GM21576 (cell line): ENCODE measurements at regions not wholly inside any gene's neighbourhood (a gene's known extent, or its start where the extent isn't known, plus 50 kb on each side); places are given as distances from the start of the nearest gene placed in this dataset.
"Not testable (repeated sequence)": the region's sequence is repeated elsewhere in the genome, so short reads cannot be mapped to it uniquely, and the experiment has no call there.

Source experiments
- ATAC-seq: cut with Tn5 transposase; IDR thresholded peaks from one replicate; pipeline ENCODE4 v1.9.1; 2021; ENCODE audit warnings: mild to moderate bottlenecking, moderate library complexity; ENCODE audit not compliant: unreplicated experiment

DNA sequence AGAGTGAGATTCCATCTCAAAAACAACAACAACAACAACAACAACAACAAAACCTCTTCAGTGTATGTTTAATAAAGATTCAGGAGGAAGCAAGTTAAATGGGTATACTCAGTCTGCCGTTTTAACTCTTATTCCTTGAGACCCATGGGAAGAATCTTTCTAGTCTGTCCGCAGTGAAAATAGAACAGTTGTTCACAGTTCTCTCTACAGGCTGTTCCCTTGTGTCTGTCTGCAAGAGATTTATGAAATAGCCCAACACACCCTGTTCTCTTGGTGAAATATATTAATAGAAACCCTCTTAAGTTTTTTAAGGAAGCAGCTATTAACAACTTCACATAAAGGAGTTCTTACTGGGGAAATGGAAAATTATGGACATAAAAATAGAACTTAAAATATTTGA is 682.2 kb upstream of the RAG2 start:
- no peak for ATAC-seq

DNA sequence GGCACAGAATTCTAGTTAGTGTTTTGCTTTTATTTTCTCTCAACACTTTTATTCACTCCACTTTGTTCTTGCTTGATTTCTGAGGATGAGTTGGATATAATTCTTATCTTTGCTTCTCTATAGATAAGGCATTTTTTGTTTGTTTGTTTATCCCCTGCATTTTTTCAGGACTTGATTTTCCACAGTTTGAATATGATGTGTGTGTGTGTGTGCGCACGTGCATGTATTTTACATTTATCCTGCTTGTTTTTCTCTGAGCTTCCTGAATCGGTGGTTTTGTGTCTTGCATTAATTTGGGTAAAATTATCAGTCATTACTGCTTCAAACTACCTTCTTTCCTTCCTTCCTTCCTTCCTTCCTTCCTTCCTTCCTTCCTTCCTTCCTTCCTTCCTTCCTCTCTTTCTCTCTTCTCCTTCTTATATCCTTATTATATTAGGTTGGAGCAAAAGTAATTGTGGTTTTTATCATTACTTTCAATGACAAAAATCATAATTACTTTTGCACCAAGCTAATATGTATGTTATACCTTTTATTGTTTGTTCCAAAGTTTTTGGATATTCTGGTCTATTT is 679.9 kb upstream of the RAG2 start:
- ATAC-seq = no peak

DNA sequence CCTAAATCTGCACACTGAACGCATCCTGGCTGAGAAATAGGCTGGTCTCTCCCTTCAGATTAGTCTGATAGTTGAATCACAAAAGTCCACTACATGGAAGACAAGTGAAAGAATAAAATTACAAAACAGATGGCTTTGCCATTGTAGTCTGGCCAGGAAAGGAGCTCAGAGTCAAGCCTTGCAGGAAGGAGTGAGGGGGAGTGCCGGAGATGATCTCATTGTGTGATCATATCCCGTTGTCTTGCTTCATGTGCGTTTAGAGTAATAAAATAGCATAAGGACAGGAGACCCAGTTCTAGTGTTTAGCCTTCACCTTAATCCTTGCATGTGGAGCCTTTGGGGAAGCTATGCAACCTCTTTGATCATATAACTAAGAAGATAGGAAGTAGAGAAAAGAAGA is 666.7 kb upstream of the RAG2 start:
- ATAC-seq = no peak

DNA sequence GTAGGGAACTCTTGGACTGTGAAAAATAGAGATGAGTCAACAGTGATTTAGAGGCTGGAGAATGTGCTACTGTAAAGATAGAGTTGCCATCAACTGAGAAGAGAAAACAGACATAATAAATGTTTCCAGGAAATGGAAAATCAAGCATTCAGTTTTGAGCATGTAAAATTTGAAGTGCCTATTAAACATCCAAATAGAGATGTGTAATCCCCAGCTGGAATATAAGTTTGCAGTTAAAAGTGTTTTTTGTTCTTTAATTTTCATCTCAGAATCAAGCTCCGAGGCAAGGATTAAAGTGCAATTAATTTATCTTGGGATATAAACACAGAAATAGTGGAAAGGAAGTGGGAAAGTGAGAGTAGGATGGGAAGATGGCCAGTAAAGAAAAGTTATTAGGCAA is 666.0 kb upstream of the RAG2 start:
- ATAC-seq = no peak

DNA sequence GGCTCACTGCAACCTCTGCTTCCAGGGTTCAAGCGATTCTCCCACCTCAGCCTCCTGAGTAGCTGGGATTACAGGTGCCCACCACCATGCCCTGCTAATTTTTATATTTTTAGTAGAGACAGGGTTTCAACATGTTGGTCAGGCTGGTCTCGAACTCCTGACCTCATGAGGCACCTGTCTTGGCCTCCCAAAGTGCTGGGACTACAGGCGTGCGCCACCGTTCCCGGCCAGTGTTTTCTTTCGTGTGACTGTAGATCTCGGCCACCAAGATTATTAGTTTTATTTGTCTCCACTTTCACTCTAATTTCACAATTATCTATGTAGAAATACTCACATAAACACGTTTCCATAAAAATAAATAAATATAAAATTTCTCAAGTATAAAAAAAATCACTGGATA is 665.4 kb upstream of the RAG2 start:
- not testable (repeated sequence) for ATAC-seq

GRCh38 chr11:37259734-37260133 is 661.7 kb upstream of the RAG2 start:
- ATAC-seq = no peak

DNA sequence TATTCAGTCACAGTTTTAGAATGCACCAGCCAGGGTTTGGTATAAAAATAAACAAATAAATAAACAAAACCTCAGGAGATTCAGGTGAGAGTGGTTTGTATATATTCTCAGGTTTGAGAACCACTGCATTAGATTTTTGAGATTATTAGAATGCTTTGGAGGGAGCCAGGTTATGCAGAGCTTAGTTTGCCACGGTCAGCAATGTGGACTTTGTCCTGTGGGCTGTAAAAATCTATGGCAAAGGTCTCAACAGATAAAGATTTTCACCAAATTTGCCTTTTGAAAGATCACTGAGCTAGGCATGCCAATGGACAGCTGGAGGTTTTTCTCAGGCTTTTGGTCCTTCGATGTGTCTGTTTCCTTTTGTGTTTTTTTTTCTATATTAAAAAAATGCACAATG is 650.1 kb upstream of the RAG2 start:
- ATAC-seq = no peak

- ATAC-seq = not testable (repeated sequence)
Measured at GRCh38 chr11:37246092-37246491, 648.1 kb upstream of the RAG2 start.

GRCh38 chr11:37230865-37231264 is 632.8 kb upstream of the RAG2 start:
- ATAC-seq = no peak

- ATAC-seq = no peak
Measured at GRCh38 chr11:37223962-37224361, 625.9 kb upstream of the RAG2 start.

DNA sequence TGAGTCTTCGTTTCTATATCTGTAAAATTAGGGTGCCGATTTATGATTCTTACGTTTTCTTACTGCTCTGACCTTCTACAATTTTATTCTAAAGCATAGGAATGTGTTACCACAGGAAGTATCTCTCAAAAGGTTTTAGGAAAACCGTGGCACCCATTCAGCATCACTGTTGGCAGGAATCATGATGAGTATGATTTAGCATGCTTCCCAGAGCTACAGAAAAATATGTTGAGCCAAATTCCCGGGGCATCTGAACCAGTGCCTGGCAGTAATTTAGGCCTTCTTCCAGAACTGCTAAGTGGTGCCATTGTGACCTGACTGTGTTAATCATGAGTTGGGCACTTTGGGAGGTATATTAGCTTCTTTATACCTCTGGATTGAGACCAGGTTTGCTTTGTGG is 605.0 kb upstream of the RAG2 start:
- ATAC-seq = no peak

DNA sequence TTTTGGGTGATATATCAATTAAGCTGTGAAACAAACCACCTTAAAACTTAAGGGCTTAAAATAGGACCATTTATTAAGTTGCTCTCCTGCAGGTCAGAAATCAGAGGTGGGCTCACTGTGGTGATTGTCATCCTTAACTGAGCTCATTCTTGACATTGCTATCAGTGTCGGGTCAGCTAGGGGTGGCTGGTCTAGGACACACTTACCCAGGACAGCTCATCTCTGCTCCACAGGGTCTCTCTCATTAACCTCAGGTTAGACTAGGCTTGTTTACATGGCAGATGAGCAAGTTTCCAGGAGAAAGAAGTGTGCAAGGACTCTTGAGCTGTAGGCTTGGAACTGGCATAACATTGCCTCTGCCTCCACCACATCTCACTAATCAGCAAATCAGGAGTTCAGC is 601.0 kb upstream of the RAG2 start:
- ATAC-seq = no peak

DNA sequence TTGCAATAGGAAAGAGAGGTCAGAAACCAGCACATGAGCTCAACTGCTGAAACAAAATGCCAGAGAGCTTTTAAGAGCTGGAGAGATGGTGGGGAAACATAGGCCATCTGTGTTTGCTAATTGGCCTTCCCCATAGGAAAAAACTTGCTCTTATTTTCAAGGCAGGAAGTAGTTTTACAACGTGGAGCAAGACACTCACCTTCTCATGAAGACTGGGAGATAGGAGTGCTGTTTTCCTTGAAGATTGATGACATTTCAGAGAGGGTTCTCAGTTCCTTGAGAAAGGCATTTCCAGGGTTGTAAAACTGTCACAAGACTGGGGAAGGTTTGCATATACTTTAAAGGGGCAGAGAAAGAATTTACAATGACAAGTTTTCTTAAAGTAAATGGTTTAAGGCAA is 586.3 kb upstream of the RAG2 start:
- ATAC-seq = no peak

DNA sequence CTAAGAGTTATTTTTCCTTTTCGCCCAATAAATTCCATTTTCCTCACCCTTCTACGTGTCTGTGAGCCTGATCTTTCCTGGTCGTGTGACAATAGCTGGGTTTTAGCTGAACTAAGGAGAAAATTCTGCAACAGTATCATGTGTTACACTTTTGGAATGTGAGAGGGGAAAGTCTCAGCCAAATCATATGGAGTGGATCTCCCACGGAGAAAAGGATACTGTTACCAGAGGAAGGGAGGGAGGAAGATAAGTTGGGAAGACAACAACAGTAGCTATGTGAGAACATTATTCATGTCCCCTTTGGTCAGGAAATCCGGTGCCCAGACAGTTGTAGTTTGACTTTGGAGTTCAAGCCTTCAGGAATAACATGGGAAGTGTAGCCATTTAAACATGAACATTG is 584.0 kb upstream of the RAG2 start:
- no peak for ATAC-seq

- no peak for ATAC-seq
Measured at GRCh38 chr11:37177721-37178120, 579.7 kb upstream of the RAG2 start.

GRCh38 chr11:37171451-37171850 is 573.4 kb upstream of the RAG2 start:
- ATAC-seq = no peak

- ATAC-seq = no peak
Measured at GRCh38 chr11:37170311-37170710, 572.3 kb upstream of the RAG2 start.

GRCh38 chr11:37145434-37145833 is 547.4 kb upstream of the RAG2 start:
- not testable (repeated sequence) for ATAC-seq

DNA sequence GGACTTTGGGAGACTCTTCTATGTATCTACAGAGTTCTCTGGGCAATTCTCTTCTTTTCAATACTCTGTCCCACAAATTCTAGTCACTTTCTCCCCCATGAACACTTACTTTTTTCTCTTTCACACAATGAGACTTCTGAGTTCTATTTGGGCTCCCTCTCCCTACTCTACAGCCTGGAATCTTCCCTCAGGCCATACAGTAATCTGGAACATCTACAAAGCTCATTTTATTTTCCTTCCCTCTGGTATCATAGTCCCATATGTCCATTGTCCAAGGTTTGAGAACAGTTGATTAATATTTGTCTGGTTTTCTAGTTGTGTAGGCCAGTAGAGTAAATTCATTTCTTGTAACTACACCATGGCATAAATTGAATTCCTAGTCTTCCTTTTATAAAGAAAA is 544.6 kb upstream of the RAG2 start:
- ATAC-seq = no peak

- no peak for ATAC-seq
Measured at GRCh38 chr11:37141707-37142106, 543.7 kb upstream of the RAG2 start.

DNA sequence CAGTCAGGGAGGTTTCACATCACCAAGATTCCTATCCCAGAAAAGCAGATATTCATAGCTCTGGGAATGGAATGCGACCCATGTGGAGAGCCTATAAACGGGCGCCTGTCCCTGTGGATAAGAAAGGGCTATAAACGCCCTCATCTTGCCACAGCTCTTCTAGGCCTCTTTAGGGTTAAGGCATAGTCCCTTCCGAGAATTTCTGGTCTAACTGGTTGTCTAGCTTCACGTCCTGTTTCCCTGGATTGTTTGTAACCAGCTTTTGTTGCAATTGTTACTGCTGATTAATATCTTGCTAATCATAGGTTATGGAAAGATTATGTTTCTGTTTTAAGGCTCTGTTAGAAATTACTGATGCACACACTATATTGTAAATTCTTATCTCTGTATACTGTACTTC is 537.6 kb upstream of the RAG2 start:
- ATAC-seq = not testable (repeated sequence)

DNA sequence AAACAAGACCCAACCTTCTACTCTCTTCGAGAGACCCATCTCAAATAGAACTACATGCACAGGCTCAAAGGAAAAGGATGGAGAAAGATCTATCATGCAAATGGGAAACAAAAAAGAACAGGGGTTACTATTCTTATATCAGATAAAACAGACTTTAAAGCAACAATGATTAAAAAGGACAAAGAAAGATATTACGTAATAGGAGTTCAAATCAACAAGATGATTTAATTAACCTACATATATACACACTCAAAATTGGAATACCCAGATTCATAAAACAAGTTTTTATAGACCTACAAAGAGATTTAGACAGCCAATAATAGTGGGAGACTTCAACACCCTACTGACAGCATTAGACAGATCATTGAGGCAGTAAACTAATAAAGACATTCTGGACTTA is 536.6 kb upstream of the RAG2 start:
- no peak for ATAC-seq

GRCh38 chr11:37124384-37124783 is 526.3 kb upstream of the RAG2 start:
- ATAC-seq = no peak

GRCh38 chr11:37115963-37116362 is 517.9 kb upstream of the RAG2 start:
- no peak for ATAC-seq
